GM21717 (cell line): ENCODE measurements at regions not wholly inside any gene's neighbourhood (a gene's known extent, or its start where the extent isn't known, plus 50 kb on each side); places are given as distances from the start of the nearest gene placed in this dataset.
"Not testable (repeated sequence)": the region's sequence is repeated elsewhere in the genome, so short reads cannot be mapped to it uniquely, and the experiment has no call there.

Experiments used
- ATAC-seq: cut with Tn5 transposase; IDR thresholded peaks from one replicate; pipeline ENCODE4 v1.9.1; 2021; ENCODE audit warnings: mild to moderate bottlenecking, moderate library complexity; ENCODE audit not compliant: unreplicated experiment

- ATAC-seq: no peak
Observed at GRCh38 chr5:10133830-10134229, 115.9 kb downstream of the ATPSCKMT start.

DNA sequence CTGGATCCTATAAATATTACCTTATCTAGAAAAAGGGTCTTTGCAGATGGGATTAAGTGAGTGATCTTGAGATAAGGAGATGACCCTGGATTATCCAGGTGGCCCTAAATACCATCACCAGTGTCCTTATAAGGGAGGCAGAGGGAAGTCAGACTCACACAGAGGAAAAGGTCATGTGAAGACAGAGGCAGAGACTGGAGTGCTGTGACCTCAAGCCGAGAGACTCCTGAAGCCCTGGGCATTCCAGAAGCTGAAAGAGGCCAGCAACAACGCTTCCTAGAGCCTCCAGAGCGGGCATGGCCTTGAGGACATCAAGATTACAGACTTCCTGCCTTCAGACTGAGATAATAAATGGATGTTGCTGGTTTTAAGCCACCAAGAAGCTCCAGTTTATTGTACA lies 118.8 kb downstream of the ATPSCKMT start:
- ATAC-seq: no peak

- ATAC-seq: no peak
Observed at GRCh38 chr5:10126900-10127299, 122.8 kb downstream of the ATPSCKMT start.

DNA sequence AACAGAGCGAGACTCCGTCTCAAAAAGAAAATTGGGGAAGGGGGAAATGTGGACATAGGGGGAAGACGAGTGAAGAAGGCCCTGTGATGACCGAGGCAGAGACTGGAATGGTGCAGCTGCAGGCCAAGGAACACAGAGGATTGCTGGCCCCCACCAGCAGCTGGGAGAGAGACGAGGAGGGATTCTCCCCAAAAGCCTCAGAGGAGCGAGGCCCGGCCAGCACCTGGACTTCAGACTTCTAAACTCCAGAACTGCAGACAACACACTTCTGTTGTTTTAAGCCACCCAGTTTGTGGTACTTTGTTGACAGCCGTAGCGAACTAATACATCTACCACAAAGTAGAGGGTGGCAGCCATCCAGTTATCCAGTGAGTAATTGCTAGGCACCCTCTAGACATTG lies 124.6 kb downstream of the ATPSCKMT start:
- ATAC-seq: no peak

GRCh38 chr5:10124287-10124686 lies 125.4 kb downstream of the ATPSCKMT start:
- no peak for ATAC-seq

DNA sequence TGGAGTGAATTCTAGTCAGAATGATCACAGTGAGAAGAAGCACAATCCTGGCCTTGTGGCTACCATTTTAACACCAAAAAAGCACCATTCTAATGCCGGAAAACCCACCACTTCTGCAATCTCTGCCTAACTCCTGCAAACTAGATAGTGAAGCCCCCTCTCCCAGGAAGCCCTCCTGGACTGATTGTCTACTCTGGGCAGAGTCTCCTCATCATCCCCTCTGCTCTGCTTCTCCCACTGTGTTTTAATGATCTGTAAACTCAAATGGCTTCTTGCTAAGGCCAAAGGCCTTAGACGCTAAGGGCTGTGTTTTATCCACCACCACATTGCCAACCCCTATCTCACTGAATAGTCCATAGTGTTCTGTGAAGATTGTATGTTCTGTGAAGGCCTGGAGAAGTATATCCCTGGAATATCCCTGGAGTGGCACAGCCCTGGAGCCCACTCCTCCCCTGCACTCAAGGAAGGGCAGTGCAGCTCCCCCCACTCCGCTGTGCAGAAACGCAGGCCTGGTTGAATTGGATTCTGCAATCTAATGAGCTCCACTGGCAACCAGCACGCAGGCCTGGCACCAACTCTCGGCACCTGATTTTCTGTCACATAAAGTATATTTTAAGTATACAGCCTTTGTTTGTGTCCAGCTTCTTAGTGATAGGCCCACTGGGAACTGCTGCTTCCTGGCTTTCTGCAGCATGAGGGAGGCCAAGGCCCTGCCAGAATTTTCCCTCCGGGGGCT lies 126.3 kb downstream of the ATPSCKMT start:
- no peak for ATAC-seq

DNA sequence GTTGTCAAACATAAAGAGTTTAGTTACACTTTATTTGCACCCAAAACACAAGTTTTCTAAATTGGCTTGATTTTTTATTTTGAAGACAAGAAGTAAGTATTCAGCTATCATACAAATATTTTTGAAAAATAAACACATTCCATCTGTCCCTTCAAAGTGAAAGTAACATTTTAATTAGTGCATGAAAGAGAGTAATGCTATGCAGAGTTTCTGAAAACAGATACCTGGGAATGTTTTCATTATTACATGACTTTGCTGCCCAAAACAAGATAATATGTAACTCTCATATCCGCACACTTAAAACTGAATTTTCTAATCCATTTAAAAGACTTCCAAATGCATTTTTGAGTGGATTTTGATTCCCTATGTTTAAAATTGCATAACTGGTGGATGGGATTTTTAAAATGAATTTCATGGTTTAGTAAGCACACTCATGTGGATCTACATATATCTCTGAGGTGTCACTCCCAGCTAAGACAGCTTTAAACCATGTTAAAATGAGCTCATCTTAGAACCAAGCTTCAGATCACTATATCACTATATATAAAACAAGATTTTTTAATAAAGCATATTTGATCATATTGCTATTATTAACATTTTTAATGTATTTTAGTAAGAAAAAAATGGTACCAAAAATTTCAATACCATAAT lies 127.5 kb downstream of the ATPSCKMT start:
- no peak for ATAC-seq

DNA sequence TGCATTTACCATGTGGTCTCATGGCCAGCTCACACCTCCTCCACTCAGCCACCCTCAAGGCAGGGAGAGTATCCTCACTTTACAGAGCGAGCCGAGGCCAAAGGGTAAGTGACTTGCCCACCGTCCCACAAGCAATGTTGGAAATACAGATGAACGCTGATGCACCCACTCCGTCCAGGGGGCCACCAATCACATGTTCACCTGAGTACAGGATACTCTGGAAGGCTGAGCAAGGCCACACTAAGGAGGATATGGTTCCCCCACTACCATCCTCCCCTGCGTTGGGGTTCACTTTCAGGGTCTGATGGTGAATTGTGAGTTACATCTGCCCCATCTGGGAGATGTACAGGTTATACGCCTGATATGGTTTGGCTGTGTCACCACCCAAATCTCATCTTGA lies 128.8 kb downstream of the ATPSCKMT start:
- no peak for ATAC-seq

DNA sequence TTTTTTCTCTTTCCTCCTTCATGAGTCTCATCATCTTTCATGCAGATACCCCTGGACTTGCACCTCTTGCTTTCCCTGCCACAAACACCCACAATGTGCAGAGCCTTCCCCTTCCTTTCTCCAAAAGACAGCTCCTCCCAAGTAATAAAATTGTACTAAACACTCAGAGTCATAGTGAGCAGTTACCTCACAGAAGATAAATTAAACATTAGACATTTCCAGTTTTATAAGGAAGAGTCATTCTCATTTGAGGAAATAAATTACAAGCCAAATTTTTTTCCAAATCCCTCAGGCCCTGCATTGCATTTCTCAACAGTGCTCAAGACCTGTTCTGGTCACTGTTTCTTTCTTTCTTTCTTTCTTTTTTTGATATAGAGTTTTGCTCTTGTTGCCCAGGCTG lies 131.5 kb downstream of the ATPSCKMT start:
- ATAC-seq: no peak

- ATAC-seq: no peak
Observed at GRCh38 chr5:10116594-10116993, 133.1 kb downstream of the ATPSCKMT start.

DNA sequence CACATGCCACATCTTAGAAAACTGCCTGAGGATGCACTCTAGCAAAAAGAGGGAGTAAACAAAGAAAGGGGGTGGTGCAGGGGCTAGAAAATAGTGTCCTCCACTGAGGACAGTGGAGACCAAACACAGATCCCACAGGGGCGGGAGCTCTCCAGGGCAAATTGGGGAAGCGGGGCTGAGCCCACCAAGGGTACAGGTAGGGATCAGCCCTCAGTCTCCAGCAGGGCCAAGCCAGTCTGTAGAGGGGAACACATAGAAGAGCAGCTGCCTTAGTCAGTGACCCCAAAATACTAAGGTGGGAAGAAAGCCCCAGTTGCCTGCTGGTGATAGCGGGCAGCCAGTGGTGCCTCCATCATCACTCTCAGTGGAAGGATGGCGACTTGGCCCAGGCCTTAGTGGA lies 134.0 kb downstream of the ATPSCKMT start:
- no peak for ATAC-seq

- no peak for ATAC-seq
Observed at GRCh38 chr5:10111571-10111970, 138.1 kb downstream of the ATPSCKMT start.

GRCh38 chr5:10110228-10110627 lies 139.5 kb downstream of the ATPSCKMT start:
- ATAC-seq: no peak

GRCh38 chr5:10109299-10109698 lies 140.4 kb downstream of the ATPSCKMT start:
- ATAC-seq: no peak

DNA sequence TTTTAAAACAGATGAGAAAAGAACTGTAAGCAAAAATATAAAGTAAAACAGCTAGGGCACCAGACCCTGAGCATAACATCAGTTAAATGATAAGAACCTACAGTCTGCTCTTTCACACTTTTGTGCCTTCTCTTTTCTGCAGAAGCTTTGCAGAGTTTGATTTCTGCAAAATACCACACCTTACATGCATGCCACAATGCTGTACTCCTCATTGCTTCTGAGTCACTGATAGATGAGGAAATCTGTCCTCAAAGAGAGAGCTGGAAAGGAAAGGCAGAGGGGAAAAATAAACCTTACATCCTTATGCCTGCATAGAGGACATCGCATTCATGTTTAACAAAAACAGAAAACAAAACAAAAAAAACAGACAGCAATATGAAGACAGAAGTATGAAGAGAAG lies 142.9 kb downstream of the ATPSCKMT start:
- ATAC-seq: no peak

- no peak for ATAC-seq
Observed at GRCh38 chr5:10106285-10106684, 143.4 kb downstream of the ATPSCKMT start.

DNA sequence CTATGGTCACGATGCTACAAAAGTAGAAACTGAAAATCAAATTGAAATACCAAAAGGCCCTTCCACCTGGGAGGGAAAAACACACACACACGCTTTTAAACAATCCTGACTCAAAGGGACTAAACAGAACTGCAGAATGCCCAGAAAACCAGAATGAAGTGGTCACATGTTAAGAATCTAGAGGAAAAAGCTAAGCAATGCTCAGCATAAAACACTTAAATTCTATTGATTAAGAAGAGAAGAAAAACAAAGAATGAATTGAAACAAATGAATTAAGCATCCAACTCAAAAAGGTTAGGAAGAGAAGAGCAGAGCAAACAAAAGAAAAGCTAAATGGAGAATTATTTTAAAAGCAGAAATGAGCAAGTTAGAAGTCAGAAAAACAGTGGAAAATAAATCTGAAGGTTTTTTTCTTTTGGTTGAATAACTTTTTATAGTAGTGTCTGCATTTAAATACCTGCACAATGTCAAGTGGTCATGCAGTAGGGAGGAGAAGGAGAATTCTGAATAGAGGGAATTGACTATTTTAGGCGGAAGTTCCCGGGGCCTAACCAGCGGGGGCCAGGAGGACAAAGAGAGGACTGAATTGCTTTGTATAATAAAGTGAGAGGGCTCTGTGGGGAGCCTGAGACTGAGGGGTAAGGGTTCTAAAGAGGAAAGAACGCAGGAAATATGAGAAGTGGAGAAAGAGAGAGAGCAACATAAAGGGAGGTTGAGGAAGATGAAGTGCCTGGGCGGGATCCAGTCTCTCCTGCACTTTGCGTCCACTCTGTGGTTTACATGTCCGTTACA lies 146.8 kb downstream of the ATPSCKMT start:
- ATAC-seq: no peak

- ATAC-seq: not testable (repeated sequence)
Observed at GRCh38 chr5:10102235-10102634, 147.5 kb downstream of the ATPSCKMT start.

GRCh38 chr5:10099548-10099947 lies 150.1 kb downstream of the ATPSCKMT start:
- no peak for ATAC-seq

GRCh38 chr5:10091701-10092100 lies 158.0 kb downstream of the ATPSCKMT start:
- no peak for ATAC-seq

DNA sequence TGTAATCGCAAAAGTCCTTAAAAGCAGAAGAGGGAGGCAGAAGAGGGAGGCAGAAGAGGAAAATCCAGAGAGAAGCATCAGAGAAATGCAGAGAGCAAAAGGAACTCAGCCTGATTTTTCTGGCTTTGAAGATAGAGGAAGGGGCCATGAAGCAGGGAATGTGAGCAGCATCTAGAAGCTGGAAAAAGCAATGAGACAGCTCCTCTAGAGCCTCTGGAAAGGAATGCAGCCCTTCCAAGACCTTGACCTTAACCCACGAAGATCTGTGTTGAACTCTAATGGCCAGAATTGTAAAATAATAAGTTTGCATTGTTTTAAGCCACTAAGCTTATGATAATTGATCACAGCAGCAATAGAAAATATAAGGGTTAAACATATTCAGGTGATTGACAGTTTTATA lies 159.6 kb downstream of the ATPSCKMT start:
- ATAC-seq: no peak

DNA sequence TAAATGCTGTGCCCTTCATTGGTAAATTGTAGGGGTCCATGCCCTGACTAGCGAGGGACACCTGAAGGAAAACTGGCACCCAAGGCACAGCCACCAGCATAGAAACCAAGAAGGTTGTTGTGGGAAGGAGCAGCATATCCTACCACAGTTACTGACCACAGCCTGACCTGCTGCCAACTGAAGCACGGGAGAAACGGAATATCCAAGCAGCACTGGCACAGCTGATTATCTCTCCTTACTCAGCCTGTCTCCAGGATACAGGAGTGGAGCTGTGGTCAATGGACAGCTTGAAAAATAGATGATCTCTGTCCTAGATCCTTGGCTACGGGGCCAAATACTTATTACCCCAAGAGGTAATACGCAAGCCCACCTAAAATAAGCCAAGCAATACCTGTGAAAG lies 164.5 kb downstream of the ATPSCKMT start:
- ATAC-seq: no peak
